ENCODE measurements at regions not wholly inside any gene's neighbourhood (a gene's known extent, or its start where the extent isn't known, plus 50 kb on each side); places are given as distances from the start of the nearest gene placed in this dataset.

DNA sequence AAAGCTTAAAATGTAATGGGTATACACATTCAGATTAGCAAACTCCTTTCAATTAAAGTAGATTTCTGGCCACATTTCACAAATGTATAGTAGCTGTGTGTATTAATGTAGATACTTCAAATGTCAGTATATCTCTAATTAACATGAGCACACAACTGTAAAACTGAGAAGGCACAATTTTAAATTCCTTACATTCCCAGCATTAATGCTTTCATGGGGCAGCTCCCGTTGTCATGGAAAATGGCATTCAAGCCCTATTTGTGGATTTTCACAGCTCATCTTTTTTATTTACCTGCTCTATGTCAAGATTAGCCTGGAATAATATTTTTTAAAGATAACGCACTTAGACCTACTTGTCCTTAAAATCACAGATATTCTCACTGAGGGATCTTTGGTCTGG is 113.6 kb upstream of the SOX6 start:
- H3K4me1 Mint-ChIP-seq: peaks cover 15 to 21% of the 10 kb centered on the region in 2 experiments
- H3K27me3 Mint-ChIP-seq (ENCODE audit: low read depth): peaks cover 2% of the 10 kb centered on the region; the same call in 1 of the 2 replicates
- no peak overlapping the region for H3K4me2 ChIP-seq (ENCODE audit: insufficient read depth, insufficient read length, low read length)
- no peak overlapping the region for H3T11ph ChIP-seq (ENCODE audit: low read length)
- H2BK20ac ChIP-seq (ENCODE audit: low read depth, low read length, poor library complexity, severe bottlenecking): no peak overlapping the region
- H3K36me3 Mint-ChIP-seq (ENCODE audit: insufficient read depth in 1 of 3, low read depth in 3 of 3): no peaks in the 10 kb centered on the region
- H4K20me1 ChIP-seq (ENCODE audit: control insufficient read depth, insufficient read depth, insufficient read length): no peaks in the 10 kb centered on the region
- no peak for TF ChIP-seq CTCF (conservative IDR thresholded peaks at IDR 0.05)
- H3K9me3 ChIP-seq (ENCODE audit: control insufficient read depth, low read depth, low read length): no peaks in the 10 kb centered on the region
- peak overlapping the region in 2 of 3 experiments; percentile 17 to 35; a peak in 5 of 7 replicates for H3K27ac Mint-ChIP-seq
- H4K8ac ChIP-seq (replicated peaks; ENCODE audit: insufficient read length, low read depth, low read length): no peak overlapping the region
- H2AK5ac ChIP-seq (ENCODE audit: insufficient read length, low read length): no peak overlapping the region
- H3K23me2 ChIP-seq (ENCODE audit: insufficient read length, low read depth, low read length, poor library complexity, severe bottlenecking): no peaks in the 10 kb centered on the region
- H3K79me1 ChIP-seq (ENCODE audit: insufficient read depth, low read depth, low read length, poor library complexity, severe bottlenecking): no peaks in the 10 kb centered on the region
- WGBS (ENCODE audit: extremely low coverage, insufficient read length, low lambda C conversion rate): no CpG with 5 or more reads among the region's 2 CpGs
- H4K5ac ChIP-seq (ENCODE audit: insufficient read length, low read depth, low read length): no peak overlapping the region
- H3K27me3 ChIP-seq (ENCODE audit: insufficient read depth, low read length): no peaks in the 10 kb centered on the region
- H3K56ac ChIP-seq (ENCODE audit: insufficient read length, low read depth, low read length): no peak overlapping the region
- H2AFZ ChIP-seq (ENCODE audit: low read length): no peak overlapping the region
- H3K18ac ChIP-seq (ENCODE audit: insufficient read length, low read depth, low read length): no peak overlapping the region
- H2BK12ac ChIP-seq (ENCODE audit: insufficient read length, low read depth, low read length): no peak overlapping the region
- H3K4me1 ChIP-seq (ENCODE audit: insufficient read depth, low read length): no peaks in the 10 kb centered on the region
- H3K14ac ChIP-seq (ENCODE audit: insufficient read depth, low read length): no peak overlapping the region
- no peak overlapping the region for H2BK15ac ChIP-seq (ENCODE audit: low read depth, low read length)
- no peak overlapping the region for H3K4ac ChIP-seq (ENCODE audit: low read depth, low read length)
- no peak overlapping the region for H3K27ac ChIP-seq (ENCODE audit: insufficient read length, low read depth, low read length)
- no peak overlapping the region for H3K23ac ChIP-seq (ENCODE audit: insufficient read length, low read depth, low read length)
- H3K9me3 Mint-ChIP-seq: no peaks in the 10 kb centered on the region
- H3K4me3 Mint-ChIP-seq: no peak overlapping the region
- no peaks in the 10 kb centered on the region for H3K79me2 ChIP-seq (ENCODE audit: insufficient read depth, low read length)
- no peak overlapping the region for H4K91ac ChIP-seq (ENCODE audit: insufficient read length, low read depth, low read length)
- no peak for DNase-seq
- H3K9ac ChIP-seq (ENCODE audit: extremely low read depth, insufficient read length, low read length): no peak overlapping the region
- no peak overlapping the region for H2BK120ac ChIP-seq (ENCODE audit: low read depth, low read length, poor library complexity, severe bottlenecking)
- no peak overlapping the region for H2BK5ac ChIP-seq (ENCODE audit: insufficient read length, low read length)

Data from H9 (cell line).